KMS-11 (cell line): ENCODE measurements at regions not wholly inside any gene's neighbourhood (a gene's known extent, or its start where the extent isn't known, plus 50 kb on each side); places are given as distances from the start of the nearest gene placed in this dataset.

Experiments
- H2AFZ ChIP-seq: fragments of 200-600 bp; sonication (generic); 2 replicates; pipeline ENCODE4 v1.6.1; 2016; ENCODE audit warnings: antibody characterized with exemption, mixed run types, low read depth
- H3K27ac ChIP-seq: fragments of 200-600 bp; sonication (generic); 2 replicates; pipeline ENCODE4 v1.6.1; 2016; ENCODE audit warnings: mild to moderate bottlenecking, mixed run types
- H3K27me3 ChIP-seq: fragments of 200-600 bp; sonication (generic); 2 replicates; pipeline ENCODE4 v1.6.1; 2017; ENCODE audit warnings: mild to moderate bottlenecking, low read depth, mixed run types, moderate library complexity; ENCODE audit not compliant: insufficient read depth
- H3K36me3 ChIP-seq: fragments of 200-600 bp; sonication (generic); 2 replicates; pipeline ENCODE4 v1.6.1; 2017; ENCODE audit warnings: mild to moderate bottlenecking, mixed run types; ENCODE audit not compliant: insufficient read depth
- H3K4me1 ChIP-seq: fragments of 200-600 bp; sonication (generic); 2 replicates; pipeline ENCODE4 v1.6.1; 2016; ENCODE audit warnings: mild to moderate bottlenecking, low read depth, mixed run types; ENCODE audit not compliant: poor library complexity, severe bottlenecking
- H3K4me2 ChIP-seq: fragments of 200-600 bp; sonication (generic); 2 replicates; pipeline ENCODE4 v1.7.0; 2016; ENCODE audit warnings: mild to moderate bottlenecking, mixed run types
- H3K4me3 ChIP-seq: fragments of 200-600 bp; sonication (generic); IDR thresholded peaks from 2 replicates; pipeline ENCODE4 v1.6.1; 2017; ENCODE audit warnings: low read depth, low read length, mixed read lengths; ENCODE audit not compliant: insufficient read depth
- H3K79me2 ChIP-seq: fragments of 200-600 bp; sonication (generic); 2 replicates; pipeline ENCODE4 v1.6.1; 2016; ENCODE audit warnings: low read depth, mixed run types; ENCODE audit not compliant: insufficient read depth
- H3K9ac ChIP-seq: fragments of 200-600 bp; sonication (generic); 2 replicates; pipeline ENCODE4 v1.6.1; 2016; ENCODE audit warnings: mild to moderate bottlenecking, mixed run types
- H4K20me1 ChIP-seq: fragments of 200-600 bp; sonication (generic); 2 replicates; pipeline ENCODE4 v1.6.1; 2016; ENCODE audit warnings: mild to moderate bottlenecking, mixed run types; ENCODE audit not compliant: insufficient read depth
- TF ChIP-seq, protein P1 (sequence below): fragments of 200-600 bp; sonication (generic); conservative IDR thresholded peaks from 2 replicates; pipeline ENCODE4 v1.6.1; 2017; ENCODE audit warnings: low read depth, mild to moderate bottlenecking, antibody characterized with exemption, low read length, moderate library complexity, mixed read lengths

DNA sequence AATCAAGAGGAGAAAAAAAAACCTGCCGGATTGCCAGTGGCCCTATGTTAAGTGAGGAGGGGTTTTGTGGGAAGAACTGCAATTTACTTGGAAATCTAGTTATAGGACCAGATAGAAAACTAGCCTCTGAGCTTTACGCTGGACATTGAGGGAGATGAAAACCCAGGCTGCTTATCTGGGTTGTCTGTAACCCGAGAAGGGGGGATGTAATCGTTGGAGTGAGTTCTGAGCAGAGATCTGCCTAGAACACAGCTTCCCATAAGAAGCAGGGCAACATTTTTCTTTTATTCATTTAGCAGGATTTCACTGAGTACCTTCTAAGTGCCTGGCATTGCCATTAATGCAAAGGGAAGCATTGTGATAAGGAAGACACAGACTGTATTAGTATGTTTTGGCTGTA, 70.6 kb downstream of the KATNIP start:
- TF ChIP-seq, protein P1, sequence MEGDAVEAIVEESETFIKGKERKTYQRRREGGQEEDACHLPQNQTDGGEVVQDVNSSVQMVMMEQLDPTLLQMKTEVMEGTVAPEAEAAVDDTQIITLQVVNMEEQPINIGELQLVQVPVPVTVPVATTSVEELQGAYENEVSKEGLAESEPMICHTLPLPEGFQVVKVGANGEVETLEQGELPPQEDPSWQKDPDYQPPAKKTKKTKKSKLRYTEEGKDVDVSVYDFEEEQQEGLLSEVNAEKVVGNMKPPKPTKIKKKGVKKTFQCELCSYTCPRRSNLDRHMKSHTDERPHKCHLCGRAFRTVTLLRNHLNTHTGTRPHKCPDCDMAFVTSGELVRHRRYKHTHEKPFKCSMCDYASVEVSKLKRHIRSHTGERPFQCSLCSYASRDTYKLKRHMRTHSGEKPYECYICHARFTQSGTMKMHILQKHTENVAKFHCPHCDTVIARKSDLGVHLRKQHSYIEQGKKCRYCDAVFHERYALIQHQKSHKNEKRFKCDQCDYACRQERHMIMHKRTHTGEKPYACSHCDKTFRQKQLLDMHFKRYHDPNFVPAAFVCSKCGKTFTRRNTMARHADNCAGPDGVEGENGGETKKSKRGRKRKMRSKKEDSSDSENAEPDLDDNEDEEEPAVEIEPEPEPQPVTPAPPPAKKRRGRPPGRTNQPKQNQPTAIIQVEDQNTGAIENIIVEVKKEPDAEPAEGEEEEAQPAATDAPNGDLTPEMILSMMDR, result no peak
- H3K4me2 ChIP-seq, result no peak overlapping the region
- H3K27ac ChIP-seq, result no peak overlapping the region
- no peaks in the 10 kb centered on the region for H3K36me3 ChIP-seq
- H3K27me3 ChIP-seq, result no peaks in the 10 kb centered on the region
- no peaks in the 10 kb centered on the region for H3K79me2 ChIP-seq
- no peaks in the 10 kb centered on the region for H3K4me1 ChIP-seq
- no peak overlapping the region for H2AFZ ChIP-seq
- no peak overlapping the region for H3K9ac ChIP-seq
- no peaks in the 10 kb centered on the region for H4K20me1 ChIP-seq
- no peak overlapping the region for H3K4me3 ChIP-seq

DNA sequence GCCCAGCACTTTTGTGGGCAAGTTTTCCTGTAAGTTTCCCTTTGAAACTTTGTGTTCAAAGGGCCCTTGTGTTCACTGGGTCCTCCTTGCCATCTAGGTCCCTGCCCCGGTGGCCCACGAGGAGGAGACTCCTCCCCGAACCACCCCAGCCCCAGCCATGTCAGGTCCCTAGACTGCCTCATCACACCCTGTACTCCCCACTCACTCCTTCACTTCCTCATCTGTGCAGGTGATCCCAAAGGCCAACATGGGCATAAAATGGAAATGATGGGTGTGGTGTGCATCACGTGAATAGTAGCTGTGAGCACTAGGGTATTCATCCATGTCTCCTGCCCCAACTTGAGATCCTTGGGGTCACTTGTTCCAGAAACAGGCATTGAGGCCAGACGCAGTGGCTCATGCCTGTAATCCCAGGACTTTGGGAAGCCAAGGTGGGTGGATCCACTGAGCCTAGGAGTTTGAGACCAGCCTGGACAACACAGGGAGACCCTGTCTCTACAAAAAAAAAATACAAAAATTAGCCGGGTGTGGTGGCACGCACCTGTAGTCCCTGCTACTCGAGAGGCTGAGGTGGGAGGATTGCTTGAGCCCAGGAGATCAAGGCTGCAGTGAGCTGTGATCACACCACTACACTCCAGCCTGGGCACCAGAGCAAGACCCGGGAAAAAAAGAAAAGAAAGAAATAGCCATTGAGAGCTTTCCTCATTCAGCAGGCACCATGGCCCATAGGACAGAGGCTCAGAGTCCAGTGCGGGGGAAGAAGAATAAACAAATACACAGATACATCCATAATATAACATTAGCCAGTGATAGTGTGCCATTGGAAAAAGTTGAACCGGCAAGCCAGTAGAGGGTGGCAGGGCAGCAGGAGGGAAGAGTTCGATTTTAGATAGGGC, 74.5 kb downstream of the KATNIP start:
- H4K20me1 ChIP-seq, result no peaks in the 10 kb centered on the region
- H3K9ac ChIP-seq, result no peak overlapping the region
- no peak overlapping the region for H3K27ac ChIP-seq
- TF ChIP-seq, protein P1, result no peak
- H3K4me3 ChIP-seq, result no peak overlapping the region
- no peak overlapping the region for H2AFZ ChIP-seq
- H3K27me3 ChIP-seq, result no peaks in the 10 kb centered on the region
- no peaks in the 10 kb centered on the region for H3K4me1 ChIP-seq
- no peaks in the 10 kb centered on the region for H3K79me2 ChIP-seq
- no peak overlapping the region for H3K4me2 ChIP-seq
- no peaks in the 10 kb centered on the region for H3K36me3 ChIP-seq

DNA sequence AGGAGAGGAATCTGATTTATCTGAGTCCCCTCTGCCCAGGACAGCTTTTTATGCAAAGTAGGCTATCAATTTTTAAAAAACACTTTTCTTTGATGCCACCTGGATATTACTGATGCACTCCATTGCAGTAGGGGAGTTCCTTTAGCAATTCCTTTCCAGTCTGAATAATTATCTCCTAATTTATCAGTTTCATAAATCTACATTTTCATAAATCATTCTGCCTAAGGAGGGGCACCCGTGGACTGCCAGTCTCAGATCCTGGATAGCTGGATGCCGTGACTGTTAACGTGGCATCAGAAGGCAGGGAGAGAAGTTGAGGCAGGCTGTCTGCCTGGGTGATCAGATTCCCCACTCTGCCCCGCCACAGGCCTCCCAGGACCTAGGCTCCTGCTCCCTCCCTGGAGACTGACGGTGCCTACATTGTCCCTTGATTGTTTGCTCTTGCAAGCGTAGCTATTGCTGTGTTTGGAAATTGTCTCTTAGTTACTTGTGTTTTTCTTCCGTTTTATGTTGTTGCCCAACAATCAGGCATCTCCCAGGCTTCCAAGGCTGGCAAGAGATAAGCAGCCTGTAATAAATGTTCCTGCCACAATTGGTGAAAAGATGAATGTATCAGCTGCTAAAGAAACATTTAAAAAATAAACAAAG, 75.2 kb downstream of the KATNIP start:
- Histone ChIP-seq H3K27ac (no peak overlapping the region), H3K4me1 (no peaks in the 10 kb centered on the region), H3K4me2 (no peak overlapping the region), H3K4me3 (no peak overlapping the region), H3K27me3 (no peaks in the 10 kb centered on the region), H2AFZ (no peak overlapping the region), H3K9ac (no peak overlapping the region), H4K20me1 (no peaks in the 10 kb centered on the region), H3K36me3 (no peaks in the 10 kb centered on the region), H3K79me2 (no peaks in the 10 kb centered on the region)
- TF ChIP-seq, protein P1, result no peak

DNA sequence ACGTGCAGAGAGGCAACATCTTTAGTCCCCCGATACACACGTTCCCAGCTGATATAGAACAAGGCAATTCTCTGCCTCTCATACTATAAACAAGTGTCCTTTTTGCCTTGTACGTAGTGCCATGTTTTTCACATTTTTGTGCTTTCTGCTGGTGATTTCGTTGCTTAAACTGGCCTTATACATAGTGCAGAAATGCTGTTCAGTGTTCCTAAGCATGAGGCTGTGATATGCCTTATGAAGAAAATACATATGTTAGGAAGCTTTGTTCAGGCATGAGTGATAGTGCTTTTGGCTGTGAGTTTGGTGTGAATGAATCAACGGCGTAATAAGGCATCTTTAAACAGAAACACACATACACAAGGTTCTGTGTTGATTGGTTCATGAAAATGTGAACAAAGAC, 77.2 kb downstream of the KATNIP start:
- Histone ChIP-seq H3K27ac (no peak overlapping the region), H3K4me2 (no peak overlapping the region), H3K36me3 (no peaks in the 10 kb centered on the region), H3K79me2 (no peaks in the 10 kb centered on the region), H3K9ac (no peak overlapping the region), H4K20me1 (no peaks in the 10 kb centered on the region), H3K4me1 (no peaks in the 10 kb centered on the region), H3K4me3 (no peak overlapping the region), H2AFZ (no peak overlapping the region), H3K27me3 (no peaks in the 10 kb centered on the region)
- TF ChIP-seq, protein P1, result no peak
